Adrenal gland (tissue), 9 donors: ENCODE measurements at regions not wholly inside any gene's neighbourhood (a gene's known extent, or its start where the extent isn't known, plus 50 kb on each side); places are given as distances from the start of the nearest gene placed in this dataset.
"Not testable (repeated sequence)": the region's sequence is repeated elsewhere in the genome, so short reads cannot be mapped to it uniquely, and the experiment has no call there.

ENCODE experiments used
- DNase-seq, 7 donors: peaks; one replicate each; pipeline ENCODE4 v3.0.0-alpha.2; 2019 to 2020
- H3K27ac ChIP-seq, 5 donors: fragments of 200-600 bp; sonication (generic) in 4 of 5; 1 replicate in 3 of 5; 2 replicates in 2 of 5; pipeline versions ENCODE4 v1.5.1 to v1.8.0; 2016 to 2020; ENCODE audit warnings: mild to moderate bottlenecking in 1 of 5
- H3K27me3 ChIP-seq: fragments of 200-600 bp; 2 replicates; pipeline ENCODE4 v1.8.0; 2021
- H3K36me3 ChIP-seq, 2 donors: fragments of 200-600 bp; replicated peaks in 1 of 2; 1 replicate in 1 of 2; 2 replicates in 1 of 2; pipeline versions ENCODE4 v1.5.1 to v1.8.0; 2018 to 2022
- H3K4me1 ChIP-seq, 2 donors: fragments of 200-600 bp; replicated peaks in 1 of 2; 1 replicate in 1 of 2; 2 replicates in 1 of 2; pipeline versions ENCODE4 v1.5.1 to v1.8.0; 2018 to 2021
- H3K4me3 ChIP-seq, 4 donors: fragments of 200-600 bp; sonication (generic) in 3 of 4; one replicate each; pipeline ENCODE4 v1.5.1; 2016 to 2018
- H3K9me3 ChIP-seq, 3 donors: fragments of 200-600 bp; sonication (generic) in 1 of 3; replicated peaks in 1 of 3; 1 replicate in 2 of 3; 2 replicates in 1 of 3; pipeline versions ENCODE4 v1.5.1 to v1.8.0; 2016 to 2021
- WGBS, 4 donors: extraction: QIAGEN DNeasy Blood & Tissue Kit in 2 of 4; methylation state at CpG; one replicate each; pipeline versions ENCODE4 v1.1.5 to v1.1.7; 2013 to 2017; 5-methylcytosine and 5-hydroxymethylcytosine counted together
- intact Hi-C, 2 donors: fragments of 100-400 bp; cut with DNase I; formaldehyde crosslinking; loops; one replicate each; pipeline versions ENCODE4 v1.14.1 to v1.15.0; 2022 to 2023
- donor health status: healthy with polysubstance abuse.
- donor health status: Bipolar disorder and iron deficiency.
- donor health status: DM: yes; HTN: yes; CAD: no.
- donor health status: DM: no; HTN: no; CAD: no.
- donor health status: DM: no; HTN: no; CAD: no.

- H3K4me1 ChIP-seq, intact Hi-C loops, H3K27ac ChIP-seq, DNase-seq, H3K36me3 ChIP-seq, H3K27me3 ChIP-seq, H3K9me3 ChIP-seq: not testable (repeated sequence)
- WGBS, 4 donors = 5 to 14% (median 5%) methylated on average over 5 to 6 of the region's 8 CpGs
- H3K4me3 ChIP-seq = peak overlapping the region in 2 of 4 donors; percentile 32 to 68
Measured at GRCh38 chr9:39463696-39464095, 108.2 kb downstream of the SPATA31A1 start.

- intact Hi-C loops, H3K27me3 ChIP-seq, H3K4me1 ChIP-seq, H3K9me3 ChIP-seq, H3K36me3 ChIP-seq: not testable (repeated sequence)
- Histone ChIP-seq H3K27ac (peak overlapping the region in 2 of 5 donors; percentile 52 to 71), H3K4me3 (peak overlapping the region in 3 of 4 donors; percentile 25 to 68 (median 32))
- 0 to 2% (median 1%) methylated on average over 10 to 43 of the region's 46 CpGs for WGBS, 4 donors
- peak; percentile 85 to 95 (median 88) for DNase-seq
Measured at GRCh38 chr9:39464122-39464777, 108.8 kb downstream of the SPATA31A1 start.

- H3K9me3 ChIP-seq, H3K27me3 ChIP-seq, H3K27ac ChIP-seq, DNase-seq, H3K4me3 ChIP-seq, intact Hi-C loops, H3K4me1 ChIP-seq, H3K36me3 ChIP-seq: not testable (repeated sequence)
- 50 to 75% (median 61%) methylated on average over 1 of the region's 1 CpG for WGBS, 4 donors
Measured at GRCh38 chr9:39474499-39474898, 119.0 kb downstream of the SPATA31A1 start.

DNA sequence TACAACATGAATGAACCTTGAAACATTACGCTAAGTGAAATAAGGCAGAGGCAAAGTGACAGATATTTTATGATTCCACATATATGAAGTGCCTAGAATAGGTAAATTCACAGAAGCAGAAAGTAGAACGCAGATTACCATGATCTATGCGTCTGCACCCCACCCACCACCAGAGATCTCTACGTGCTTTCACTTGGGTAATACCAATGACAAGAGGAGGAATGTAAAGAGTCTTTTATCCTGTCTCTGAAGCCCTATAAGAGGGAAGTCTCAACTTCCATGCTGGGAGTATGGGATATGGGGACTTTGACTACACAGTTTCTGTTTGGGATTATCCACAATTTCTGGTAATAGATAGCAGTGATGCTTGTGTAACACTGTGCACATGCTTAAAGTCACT is 127.6 kb downstream of the SPATA31A1 start:
- H3K27ac ChIP-seq, H3K4me3 ChIP-seq, H3K36me3 ChIP-seq, DNase-seq, H3K4me1 ChIP-seq, intact Hi-C loops, H3K9me3 ChIP-seq, H3K27me3 ChIP-seq: not testable (repeated sequence)
- 77 to 94% (median 85%) methylated on average over 3 to 4 of the region's 4 CpGs for WGBS, 4 donors

- H3K4me3 ChIP-seq, H3K27ac ChIP-seq, H3K9me3 ChIP-seq, H3K27me3 ChIP-seq, H3K4me1 ChIP-seq, intact Hi-C loops, H3K36me3 ChIP-seq, DNase-seq: not testable (repeated sequence)
- 49 to 86% (median 64%) methylated on average over 1 to 2 of the region's 2 CpGs for WGBS, 4 donors
Measured at GRCh38 chr9:39483880-39484279, 128.4 kb downstream of the SPATA31A1 start.

GRCh38 chr9:39484292-39484691 is 128.8 kb downstream of the SPATA31A1 start:
- 56 to 100% (median 70%) methylated on average over 1 of the region's 1 CpG for WGBS, 4 donors
- H3K4me3 ChIP-seq, DNase-seq, H3K9me3 ChIP-seq, intact Hi-C loops, H3K36me3 ChIP-seq, H3K4me1 ChIP-seq, H3K27me3 ChIP-seq, H3K27ac ChIP-seq: not testable (repeated sequence)

- 86 to 93% (median 89%) methylated on average over 5 to 11 of the region's 16 CpGs for WGBS, 4 donors
- H3K27me3 ChIP-seq, H3K27ac ChIP-seq, H3K4me3 ChIP-seq, H3K9me3 ChIP-seq, intact Hi-C loops, H3K36me3 ChIP-seq, H3K4me1 ChIP-seq, DNase-seq: not testable (repeated sequence)
Measured at GRCh38 chr9:39487477-39487876, 132.0 kb downstream of the SPATA31A1 start.

- H3K27me3 ChIP-seq, H3K36me3 ChIP-seq, H3K9me3 ChIP-seq, H3K4me1 ChIP-seq, DNase-seq, intact Hi-C loops, H3K4me3 ChIP-seq, H3K27ac ChIP-seq: not testable (repeated sequence)
- 75 to 82% (median 77%) methylated on average over 3 of the region's 4 CpGs for WGBS, 4 donors
Measured at GRCh38 chr9:39496248-39496647, 140.8 kb downstream of the SPATA31A1 start.

DNA sequence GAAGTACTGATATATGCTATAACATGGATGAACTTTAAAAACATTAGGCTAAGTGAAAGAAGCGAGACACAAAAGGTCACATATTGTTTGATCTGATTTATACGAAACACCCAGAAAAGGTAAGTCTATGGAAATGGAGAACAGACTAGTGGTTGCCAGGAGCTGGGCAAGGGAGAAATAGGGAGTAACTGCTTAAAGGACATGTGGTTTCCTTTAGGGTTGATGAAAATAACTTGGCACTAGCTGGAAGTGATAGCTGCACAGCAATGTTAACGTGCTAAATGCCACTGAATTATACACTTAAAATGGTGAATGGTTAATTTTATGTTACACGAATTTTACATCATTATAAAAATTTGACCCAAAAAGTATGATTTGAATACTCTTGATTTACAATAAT is 147.7 kb downstream of the SPATA31A1 start:
- H3K27ac ChIP-seq, H3K9me3 ChIP-seq, H3K36me3 ChIP-seq, H3K4me1 ChIP-seq, intact Hi-C loops, H3K27me3 ChIP-seq, H3K4me3 ChIP-seq, DNase-seq: not testable (repeated sequence)
- WGBS, 4 donors = no CpG with 5 or more reads among the region's 4 CpGs

- WGBS, 4 donors = 40 to 80% (median 65%) methylated on average over 1 to 4 of the region's 9 CpGs
- H3K4me1 ChIP-seq, H3K4me3 ChIP-seq, intact Hi-C loops, DNase-seq, H3K27me3 ChIP-seq, H3K27ac ChIP-seq, H3K36me3 ChIP-seq, H3K9me3 ChIP-seq: not testable (repeated sequence)
Measured at GRCh38 chr9:39527387-39528029, 172.0 kb downstream of the SPATA31A1 start.

DNA sequence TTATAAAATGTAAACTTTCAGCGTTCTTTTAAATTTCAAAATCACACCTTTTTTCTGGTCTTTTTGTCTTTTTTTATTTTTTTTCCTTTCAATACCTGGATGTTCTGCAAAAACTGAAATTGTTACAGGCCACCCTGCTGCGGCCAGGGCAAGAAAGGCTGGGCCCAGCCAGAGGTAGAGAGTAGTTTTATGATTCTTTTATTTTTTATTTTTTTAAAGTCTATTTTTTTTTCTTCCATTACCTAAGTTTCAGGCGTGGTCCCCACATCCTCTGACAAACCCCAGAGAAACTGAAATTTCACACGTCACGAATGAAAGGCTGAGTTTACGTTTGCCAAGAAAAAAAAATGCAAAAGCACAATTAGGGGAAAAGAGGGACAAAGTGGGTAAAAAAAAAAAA is 177.1 kb downstream of the SPATA31A1 start:
- DNase-seq = not testable (repeated sequence)

More for the DNA sequence above, 177.1 kb downstream of the SPATA31A1 start:
- H3K4me3 ChIP-seq, intact Hi-C loops, H3K4me1 ChIP-seq, H3K36me3 ChIP-seq, H3K27me3 ChIP-seq, H3K9me3 ChIP-seq, H3K27ac ChIP-seq: not testable (repeated sequence)
- 76 to 88% (median 82%) methylated on average over 2 to 5 of the region's 6 CpGs for WGBS, 4 donors
